ENCODE measurements at regions not wholly inside any gene's neighbourhood (a gene's known extent, or its start where the extent isn't known, plus 50 kb on each side); places are given as distances from the start of the nearest gene placed in this dataset.
"Not testable (repeated sequence)": the region's sequence is repeated elsewhere in the genome, so short reads cannot be mapped to it uniquely, and the experiment has no call there.

- not testable (repeated sequence) for TF ChIP-seq EZH2phosphoT487 (IDR thresholded peaks at IDR 0.05; ENCODE audit: insufficient read depth, low read depth); EZH2 (IDR thresholded peaks at IDR 0.05; ENCODE audit: insufficient read depth, poor library complexity, severe bottlenecking)
Observed at GRCh38 chr7:89718941-89719340, 435.3 kb upstream of the STEAP1 start.

Measured in GM23248 (cell line).